Lower lobe of right lung (tissue), 2 donors: ENCODE measurements at regions not wholly inside any gene's neighbourhood (a gene's known extent, or its start where the extent isn't known, plus 50 kb on each side); places are given as distances from the start of the nearest gene placed in this dataset.

Experiments used
- ATAC-seq, 2 donors: fragments of 200-7000 bp; cut with Tn5 transposase; one replicate each; pipeline ENCODE4 v1.9.1; 2020 to 2022; ENCODE audit warnings: mild to moderate bottlenecking in 2 of 2, moderate library complexity in 2 of 2
- DNase-seq: peaks from one replicate; pipeline ENCODE4 v3.0.0-alpha.2; 2020
- H3K27ac ChIP-seq: fragments of 200-600 bp; one replicate; pipeline ENCODE4 v1.8.0; 2022
- H3K27me3 ChIP-seq: fragments of 200-600 bp; one replicate; pipeline ENCODE4 v1.8.0; 2022; ENCODE audit warnings: low read depth
- H3K36me3 ChIP-seq: fragments of 200-600 bp; one replicate; pipeline ENCODE4 v1.8.0; 2022; ENCODE audit warnings: mild to moderate bottlenecking
- H3K4me1 ChIP-seq: fragments of 200-600 bp; one replicate; pipeline ENCODE4 v1.8.0; 2022
- H3K4me3 ChIP-seq: fragments of 200-600 bp; one replicate; pipeline ENCODE4 v1.8.0; 2022; ENCODE audit warnings: mild to moderate bottlenecking
- H3K9me3 ChIP-seq: fragments of 200-600 bp; one replicate; pipeline ENCODE4 v1.8.0; 2022
- intact Hi-C: fragments of 100-400 bp; cut with DNase I; formaldehyde crosslinking; loops from one replicate; pipeline ENCODE4 v1.11.0; 2022
- TF ChIP-seq, protein P1 (sequence below): fragments of 200-600 bp; IDR thresholded peaks from one replicate; pipeline ENCODE4 v1.8.0; 2022; ENCODE audit warnings: antibody characterized with exemption, mild to moderate bottlenecking
- donor health status: DM: no; HTN: yes; CAD: no; lungs with severe emphysema.

DNA sequence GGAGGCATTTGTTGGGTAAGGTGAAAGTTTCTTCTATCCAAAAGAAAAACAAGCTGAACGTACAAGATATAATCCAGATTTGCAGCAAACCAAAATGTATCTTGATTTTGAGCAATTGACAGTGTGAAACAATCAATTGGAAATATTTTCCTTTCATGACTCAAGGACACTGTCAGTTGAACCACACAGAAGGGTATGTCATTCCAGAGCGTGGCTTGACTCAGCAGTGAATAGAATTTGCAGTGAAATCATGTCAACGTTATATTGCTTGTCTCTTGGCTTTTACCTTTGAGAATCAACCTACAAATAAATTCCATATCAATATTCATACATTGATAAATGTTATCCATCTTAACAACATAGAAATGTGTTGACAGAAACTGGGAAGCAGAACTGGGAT is 78.2 kb downstream of the TM2D3 start:
- Histone ChIP-seq H3K36me3 (no peaks in the 10 kb centered on the region), H3K9me3 (no peaks in the 10 kb centered on the region), H3K27ac (no peak overlapping the region), H3K4me1 (no peaks in the 10 kb centered on the region), H3K4me3 (no peak overlapping the region), H3K27me3 (peaks cover 7% of the 10 kb centered on the region)
- DNase-seq, result no peak
- TF ChIP-seq, protein P1, sequence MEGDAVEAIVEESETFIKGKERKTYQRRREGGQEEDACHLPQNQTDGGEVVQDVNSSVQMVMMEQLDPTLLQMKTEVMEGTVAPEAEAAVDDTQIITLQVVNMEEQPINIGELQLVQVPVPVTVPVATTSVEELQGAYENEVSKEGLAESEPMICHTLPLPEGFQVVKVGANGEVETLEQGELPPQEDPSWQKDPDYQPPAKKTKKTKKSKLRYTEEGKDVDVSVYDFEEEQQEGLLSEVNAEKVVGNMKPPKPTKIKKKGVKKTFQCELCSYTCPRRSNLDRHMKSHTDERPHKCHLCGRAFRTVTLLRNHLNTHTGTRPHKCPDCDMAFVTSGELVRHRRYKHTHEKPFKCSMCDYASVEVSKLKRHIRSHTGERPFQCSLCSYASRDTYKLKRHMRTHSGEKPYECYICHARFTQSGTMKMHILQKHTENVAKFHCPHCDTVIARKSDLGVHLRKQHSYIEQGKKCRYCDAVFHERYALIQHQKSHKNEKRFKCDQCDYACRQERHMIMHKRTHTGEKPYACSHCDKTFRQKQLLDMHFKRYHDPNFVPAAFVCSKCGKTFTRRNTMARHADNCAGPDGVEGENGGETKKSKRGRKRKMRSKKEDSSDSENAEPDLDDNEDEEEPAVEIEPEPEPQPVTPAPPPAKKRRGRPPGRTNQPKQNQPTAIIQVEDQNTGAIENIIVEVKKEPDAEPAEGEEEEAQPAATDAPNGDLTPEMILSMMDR, result no peak
- intact Hi-C loops, result no loop called here
- no peak for ATAC-seq

DNA sequence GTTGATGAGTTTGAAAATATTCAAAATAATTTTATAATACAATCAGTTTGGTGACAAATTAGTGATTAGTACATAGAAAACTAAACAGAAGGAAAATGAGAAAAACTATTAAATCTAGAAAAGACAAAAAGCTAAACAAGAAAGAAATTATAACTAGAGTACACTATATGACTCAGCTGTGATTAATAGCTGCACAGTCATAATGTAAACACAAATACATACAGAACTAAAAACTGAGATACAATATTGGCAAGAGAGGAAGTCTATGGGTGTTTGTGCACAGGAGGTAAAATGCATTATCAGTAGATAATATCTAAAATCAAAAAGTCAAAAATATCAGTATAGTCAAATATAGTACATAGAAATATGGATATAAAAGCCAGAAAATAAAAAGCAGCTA is 80.7 kb upstream of the PCSK6 start:
- TF ChIP-seq, protein P1, result no peak
- no peaks in the 10 kb centered on the region for H3K36me3 ChIP-seq
- DNase-seq (no peak), ATAC-seq (no peak)
- intact Hi-C loops, result no loop called here
- no peaks in the 10 kb centered on the region for H3K4me1 ChIP-seq
- H3K9me3 ChIP-seq, result no peaks in the 10 kb centered on the region
- no peak overlapping the region for H3K27ac ChIP-seq
- H3K27me3 ChIP-seq, result no peaks in the 10 kb centered on the region
- H3K4me3 ChIP-seq, result no peak overlapping the region

DNA sequence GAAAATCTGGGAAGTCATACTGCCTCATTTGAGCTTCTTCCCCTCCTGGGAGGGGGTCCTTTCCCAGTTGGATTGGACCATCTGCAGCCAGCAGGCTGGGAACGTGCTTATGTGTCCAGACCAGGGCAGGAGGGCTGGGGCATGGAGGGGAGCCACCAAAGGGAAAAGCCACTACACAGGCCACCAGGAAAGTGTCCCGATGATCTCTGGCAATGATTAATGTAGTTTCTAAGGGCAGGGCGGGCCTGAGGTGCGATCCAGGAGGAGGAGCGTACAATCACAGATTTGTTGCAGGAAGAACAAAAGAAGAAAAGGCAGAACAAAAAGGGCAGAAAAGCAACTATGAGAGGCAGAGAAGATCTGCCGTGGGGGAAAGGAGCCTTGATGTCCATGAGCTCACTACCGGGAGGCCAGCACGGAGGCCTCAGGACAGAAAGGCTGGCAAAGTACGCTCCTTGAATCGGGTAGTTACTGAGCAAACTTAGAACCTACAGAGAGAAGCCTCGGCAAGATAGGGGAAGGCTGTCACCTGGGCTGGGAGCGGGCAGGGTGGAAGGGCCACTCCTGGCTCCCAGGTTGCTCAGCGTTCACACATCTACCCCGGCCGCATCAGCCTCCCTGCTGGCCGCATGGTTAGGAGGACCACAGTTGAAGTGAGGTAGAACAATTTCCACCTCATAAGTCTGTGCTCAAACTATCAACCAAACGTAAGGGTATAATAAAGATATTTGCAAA is 79.5 kb upstream of the PCSK6 start:
- Histone ChIP-seq H3K9me3 (no peaks in the 10 kb centered on the region), H3K4me1 (no peaks in the 10 kb centered on the region), H3K27me3 (no peaks in the 10 kb centered on the region), H3K36me3 (no peaks in the 10 kb centered on the region), H3K27ac (no peak overlapping the region), H3K4me3 (no peak overlapping the region)
- intact Hi-C loops, result no loop called here
- DNase-seq (no peak), ATAC-seq (no peak)
- TF ChIP-seq, protein P1, result no peak

DNA sequence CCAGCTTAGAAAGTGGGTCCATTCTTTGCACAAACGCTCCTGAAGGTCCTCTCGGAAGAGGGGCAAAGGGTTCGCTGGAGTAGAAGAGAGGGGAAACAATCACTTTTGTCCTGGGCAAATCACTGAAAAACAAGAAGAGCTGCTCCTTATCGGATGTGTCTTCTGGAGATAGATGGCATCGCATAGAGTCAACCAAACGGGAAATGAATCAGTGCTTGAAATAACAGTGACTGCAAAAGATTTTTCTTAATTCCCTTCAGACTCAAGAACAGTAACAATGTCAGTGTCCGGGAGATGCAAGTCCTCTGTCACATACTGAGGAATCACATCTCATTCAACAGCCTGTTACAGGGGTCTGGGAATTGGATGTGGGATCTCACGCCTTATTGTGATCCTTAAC is 78.8 kb upstream of the PCSK6 start:
- Histone ChIP-seq H3K27me3 (no peaks in the 10 kb centered on the region), H3K27ac (no peak overlapping the region), H3K4me3 (no peak overlapping the region), H3K36me3 (no peaks in the 10 kb centered on the region), H3K9me3 (no peaks in the 10 kb centered on the region), H3K4me1 (no peaks in the 10 kb centered on the region)
- DNase-seq (no peak), ATAC-seq (no peak)
- TF ChIP-seq, protein P1, result no peak
- intact Hi-C loops, result no loop called here

DNA sequence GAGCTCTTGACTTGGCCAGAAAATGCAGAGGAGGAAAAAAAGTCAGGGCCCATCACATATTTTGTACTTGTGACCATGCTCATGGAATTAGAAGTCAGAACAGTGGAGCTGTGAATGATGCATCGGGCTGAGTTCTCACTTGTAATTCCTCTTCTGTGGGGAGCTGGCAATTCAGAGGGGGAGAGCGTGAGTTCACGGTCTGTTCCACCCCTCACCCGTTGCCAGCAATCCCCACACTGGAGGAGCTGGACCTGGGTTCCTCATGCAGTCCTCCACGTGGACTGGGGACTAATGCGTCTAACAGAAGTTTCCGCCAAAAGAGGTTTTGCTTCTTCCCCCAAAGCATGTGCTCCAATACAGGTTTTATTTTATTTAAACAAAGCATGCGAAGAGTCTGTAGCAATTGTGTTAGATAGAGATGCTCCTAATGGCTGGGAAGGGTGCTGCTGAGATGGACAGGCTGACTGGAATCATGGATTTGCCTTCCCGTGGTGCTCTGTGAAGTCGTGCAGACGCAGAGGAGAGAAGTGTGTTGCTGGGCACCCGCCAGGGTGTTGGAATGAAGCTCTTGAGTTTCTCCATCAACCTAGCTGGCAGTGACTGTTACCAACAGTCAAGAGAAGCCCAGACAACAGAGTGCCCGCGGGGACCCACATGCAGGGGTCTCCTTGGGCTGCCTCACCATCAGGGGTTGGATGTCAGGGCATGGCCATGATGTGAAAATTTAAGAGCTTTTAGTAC is 77.4 kb upstream of the PCSK6 start:
- intact Hi-C loops, result no loop called here
- no peak for ATAC-seq
- H3K9me3 ChIP-seq, result no peaks in the 10 kb centered on the region
- TF ChIP-seq, protein P1, result no peak
- H3K4me3 ChIP-seq, result no peak overlapping the region
- no peak for DNase-seq
- no peak overlapping the region for H3K27ac ChIP-seq
- no peaks in the 10 kb centered on the region for H3K4me1 ChIP-seq
- no peaks in the 10 kb centered on the region for H3K36me3 ChIP-seq
- no peaks in the 10 kb centered on the region for H3K27me3 ChIP-seq
